GM19035 (cell line): ENCODE measurements at regions not wholly inside any gene's neighbourhood (a gene's known extent, or its start where the extent isn't known, plus 50 kb on each side); places are given as distances from the start of the nearest gene placed in this dataset.

Source experiments
- ATAC-seq: cut with Tn5 transposase; IDR thresholded peaks from one replicate; pipeline ENCODE4 v1.9.1; 2021; ENCODE audit not compliant: unreplicated experiment

GRCh38 chrX:7789200-7789599, 53.8 kb upstream of the VCX start:
- no peak for ATAC-seq

DNA sequence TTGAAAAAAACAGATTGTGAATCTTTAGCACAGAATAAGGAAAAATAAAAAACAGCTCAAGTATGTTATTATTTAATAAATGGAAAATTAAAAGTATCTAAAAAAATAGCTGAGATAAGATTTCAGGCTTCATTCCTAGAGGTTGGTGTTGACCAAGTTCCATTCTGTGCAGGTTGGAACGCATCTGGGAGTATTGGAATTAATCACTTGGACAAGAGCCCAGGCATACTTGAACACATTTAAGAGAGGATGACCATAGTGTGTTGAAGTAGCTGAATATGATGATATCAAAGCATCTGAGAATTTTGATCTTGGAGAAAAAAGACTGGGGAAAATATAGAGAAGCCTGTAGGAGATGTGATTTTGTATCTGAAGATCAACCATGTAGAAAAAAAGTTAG, 54.6 kb upstream of the VCX start:
- no peak for ATAC-seq

DNA sequence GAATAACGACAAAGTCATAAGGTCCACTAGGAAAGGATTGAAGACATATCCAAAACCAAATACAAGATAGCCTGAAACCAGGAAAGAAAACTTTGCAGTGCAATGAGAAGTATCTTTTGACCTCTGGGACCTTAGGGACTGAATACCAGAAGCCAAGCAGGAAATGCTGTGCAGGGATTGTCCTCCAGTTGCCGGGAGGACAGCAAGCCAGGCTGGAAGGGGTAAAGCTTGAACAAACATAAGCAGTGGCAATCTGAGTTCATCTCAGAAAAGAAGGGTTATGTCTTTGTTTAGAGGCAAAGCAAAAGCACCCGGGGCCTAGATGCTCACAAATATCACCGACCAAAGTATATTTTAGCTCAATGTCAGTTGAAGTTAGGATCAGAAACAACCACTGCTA, 55.3 kb upstream of the VCX start:
- ATAC-seq: no peak

- ATAC-seq: no peak
Measured at GRCh38 chrX:7784580-7784979, 58.4 kb upstream of the VCX start.

GRCh38 chrX:7779644-7780043, 63.3 kb upstream of the VCX start:
- ATAC-seq: no peak

GRCh38 chrX:7775987-7776386, 67.0 kb upstream of the VCX start:
- ATAC-seq: no peak

GRCh38 chrX:7771788-7772438, 71.1 kb upstream of the VCX start:
- no peak for ATAC-seq

DNA sequence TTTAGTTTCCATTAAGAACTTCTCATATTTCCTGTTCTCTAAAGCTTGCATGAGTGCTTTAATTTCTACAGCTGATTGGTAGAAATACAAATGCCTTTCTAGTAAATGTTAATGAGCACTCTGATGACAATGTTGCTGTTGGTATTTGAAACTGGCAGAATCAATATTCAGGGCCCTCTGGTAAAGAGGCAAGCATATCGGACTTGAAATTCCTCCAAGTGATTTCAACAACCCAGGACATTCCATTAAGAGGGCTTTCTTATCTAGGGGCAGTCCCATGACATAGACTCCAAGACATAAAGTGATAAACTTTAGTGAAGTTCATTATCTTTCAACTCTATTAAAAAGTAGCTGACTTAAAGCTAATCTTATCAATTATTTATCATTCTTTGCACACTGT, 83.1 kb upstream of the VCX start:
- no peak for ATAC-seq

- no peak for ATAC-seq
Measured at GRCh38 chrX:7746856-7747255, 96.1 kb upstream of the VCX start.

DNA sequence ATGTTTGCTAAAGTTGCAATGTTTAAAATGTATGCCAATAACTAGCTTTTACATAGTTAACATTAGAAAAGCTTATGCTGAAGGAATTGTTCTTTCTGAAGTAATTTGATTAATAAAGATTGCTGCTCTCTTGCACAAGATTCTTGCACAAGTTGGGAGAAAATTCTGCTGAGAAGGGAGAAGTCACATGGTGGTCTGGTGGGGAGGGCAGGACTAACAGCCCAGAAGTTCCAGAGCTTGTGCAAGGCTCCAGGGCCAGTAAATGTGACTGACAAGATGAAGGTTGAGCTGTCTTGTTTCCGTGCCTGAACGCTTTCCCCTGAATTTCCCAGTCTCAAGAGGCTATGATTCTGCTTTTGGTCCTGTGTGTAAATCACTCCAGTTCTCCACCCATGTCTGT, 112.9 kb upstream of the VCX start:
- no peak for ATAC-seq

- no peak for ATAC-seq
Measured at GRCh38 chrX:7720519-7720918, 122.5 kb upstream of the VCX start.

GRCh38 chrX:7714351-7714750, 128.6 kb upstream of the VCX start:
- no peak for ATAC-seq

DNA sequence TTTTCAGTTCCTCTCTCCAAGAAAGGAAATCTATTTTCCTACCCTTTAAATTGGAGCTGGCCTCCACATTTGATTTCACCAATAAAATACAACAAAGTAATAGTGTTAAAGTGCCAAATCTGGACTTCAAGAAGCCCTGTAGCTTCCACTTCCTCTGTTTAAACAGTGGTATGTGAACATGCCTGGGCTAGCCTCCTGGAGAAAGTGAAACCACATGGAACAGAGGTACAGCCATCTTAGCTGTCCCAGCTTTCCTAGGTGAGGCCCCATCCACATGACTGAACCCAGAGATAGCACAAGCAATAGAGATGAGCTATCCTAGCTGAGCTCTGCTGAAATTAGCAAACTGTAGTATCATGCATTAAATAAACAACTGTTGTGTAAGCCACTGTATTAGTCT, 131.8 kb upstream of the VCX start:
- no peak for ATAC-seq

GRCh38 chrX:7709845-7710244, 133.1 kb upstream of the VCX start:
- ATAC-seq: no peak

GRCh38 chrX:7706032-7706431, 136.9 kb upstream of the VCX start:
- no peak for ATAC-seq

DNA sequence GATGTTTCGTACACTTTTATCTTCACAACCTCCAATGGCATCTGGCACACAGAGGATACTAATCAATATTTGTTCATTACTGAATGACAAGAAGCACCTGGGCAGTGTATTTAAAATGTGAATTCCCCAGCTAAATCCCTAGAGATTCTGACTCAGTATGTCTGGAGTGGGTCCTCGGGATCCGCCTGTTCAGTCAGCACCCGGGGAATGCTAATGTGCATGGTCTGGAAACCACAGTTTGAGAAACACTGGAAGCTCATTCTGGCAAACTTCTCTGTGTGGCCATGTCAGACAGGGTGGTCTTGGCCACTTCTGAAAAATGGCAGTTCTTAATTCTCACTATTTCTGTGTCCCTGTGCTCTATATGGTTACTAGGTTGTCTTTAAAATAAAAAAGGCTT, 138.8 kb upstream of the VCX start:
- no peak for ATAC-seq

- ATAC-seq: no peak
Measured at GRCh38 chrX:7698248-7698647, 144.7 kb upstream of the VCX start.

DNA sequence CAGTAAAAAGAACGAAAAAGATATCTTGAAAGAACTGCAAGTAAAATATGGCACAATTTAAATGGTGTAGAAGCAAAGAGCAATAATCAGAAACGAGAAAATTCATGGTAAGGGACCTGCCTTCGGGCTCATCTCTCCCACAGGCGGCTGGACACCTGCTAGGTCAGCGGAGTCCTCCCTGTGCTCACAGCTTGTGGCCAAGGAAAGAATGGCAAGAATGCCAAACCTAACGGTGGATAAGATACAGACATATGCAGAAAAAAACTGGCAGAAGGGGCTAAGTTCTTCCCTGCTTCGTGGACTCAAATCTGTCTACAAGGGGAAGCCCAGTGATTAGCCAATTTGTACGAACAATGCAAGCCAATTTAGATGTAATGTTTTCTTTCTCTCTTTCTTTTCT, 152.1 kb upstream of the VCX start:
- ATAC-seq: no peak

- no peak for ATAC-seq
Measured at GRCh38 chrX:7689791-7690412, 153.1 kb upstream of the VCX start.

GRCh38 chrX:7680181-7680580, 162.8 kb upstream of the VCX start:
- ATAC-seq: no peak

DNA sequence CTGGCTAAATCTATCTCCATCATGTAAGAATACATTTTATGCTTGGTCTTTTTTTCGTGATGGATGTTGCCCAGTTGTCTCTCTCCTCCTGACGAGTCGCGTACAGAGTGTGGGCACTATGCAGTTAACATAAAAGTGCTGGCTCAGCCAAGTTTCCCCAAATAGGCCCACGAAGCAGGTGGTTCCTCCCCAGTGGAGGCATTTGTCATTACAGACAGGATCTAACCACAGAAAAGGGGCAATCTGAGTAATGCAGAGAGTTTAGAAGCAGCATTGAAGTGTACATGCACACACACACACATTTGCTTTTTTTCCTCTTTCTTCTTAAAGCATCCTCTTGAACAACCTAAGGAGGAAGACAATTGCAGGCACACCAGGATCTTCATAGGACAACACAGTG, 188.7 kb upstream of the VCX start:
- ATAC-seq: no peak

DNA sequence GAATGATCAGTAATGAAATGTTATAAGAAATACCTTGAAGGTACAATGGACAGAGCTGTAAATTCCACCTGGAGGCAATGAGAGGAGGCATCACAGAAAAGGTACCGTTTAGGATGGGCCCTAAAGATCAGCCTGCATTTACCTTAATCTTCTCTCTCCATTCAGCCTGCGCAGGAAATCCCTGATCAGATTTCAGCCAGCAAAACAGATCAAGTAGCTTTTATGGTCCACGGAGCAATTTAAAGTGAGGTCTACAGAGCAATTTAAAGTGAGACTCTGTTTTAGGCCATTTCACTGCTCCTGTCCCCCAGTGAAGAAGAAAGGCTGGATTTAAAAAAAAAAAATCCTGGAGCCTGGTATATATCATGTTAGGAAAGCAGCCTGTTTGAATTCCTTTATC, 195.1 kb upstream of the VCX start:
- no peak for ATAC-seq

GRCh38 chrX:7641141-7641540, 201.8 kb upstream of the VCX start:
- no peak for ATAC-seq
